ENCODE measurements at regions not wholly inside any gene's neighbourhood (a gene's known extent, or its start where the extent isn't known, plus 50 kb on each side); places are given as distances from the start of the nearest gene placed in this dataset.
"Not testable (repeated sequence)": the region's sequence is repeated elsewhere in the genome, so short reads cannot be mapped to it uniquely, and the experiment has no call there.

DNA sequence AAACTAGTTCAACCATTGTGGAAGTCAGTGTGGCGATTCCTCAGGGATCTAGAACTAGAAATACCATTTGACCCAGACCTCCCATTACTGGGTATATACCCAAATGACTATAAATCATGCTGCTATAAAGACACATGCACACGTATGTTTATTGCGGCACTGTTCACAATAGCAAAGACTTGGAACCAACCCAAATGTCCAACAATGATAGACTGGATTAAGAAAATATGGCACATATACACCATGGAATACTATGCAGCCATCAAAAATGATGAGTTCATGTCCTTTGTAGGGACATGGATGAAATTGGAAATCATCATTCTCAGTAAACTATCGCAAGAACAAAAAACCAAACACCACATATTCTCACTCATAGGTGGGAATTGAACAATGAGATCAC is 754.7 kb upstream of the ADGRB3 start:
- TF ChIP-seq, protein P1, sequence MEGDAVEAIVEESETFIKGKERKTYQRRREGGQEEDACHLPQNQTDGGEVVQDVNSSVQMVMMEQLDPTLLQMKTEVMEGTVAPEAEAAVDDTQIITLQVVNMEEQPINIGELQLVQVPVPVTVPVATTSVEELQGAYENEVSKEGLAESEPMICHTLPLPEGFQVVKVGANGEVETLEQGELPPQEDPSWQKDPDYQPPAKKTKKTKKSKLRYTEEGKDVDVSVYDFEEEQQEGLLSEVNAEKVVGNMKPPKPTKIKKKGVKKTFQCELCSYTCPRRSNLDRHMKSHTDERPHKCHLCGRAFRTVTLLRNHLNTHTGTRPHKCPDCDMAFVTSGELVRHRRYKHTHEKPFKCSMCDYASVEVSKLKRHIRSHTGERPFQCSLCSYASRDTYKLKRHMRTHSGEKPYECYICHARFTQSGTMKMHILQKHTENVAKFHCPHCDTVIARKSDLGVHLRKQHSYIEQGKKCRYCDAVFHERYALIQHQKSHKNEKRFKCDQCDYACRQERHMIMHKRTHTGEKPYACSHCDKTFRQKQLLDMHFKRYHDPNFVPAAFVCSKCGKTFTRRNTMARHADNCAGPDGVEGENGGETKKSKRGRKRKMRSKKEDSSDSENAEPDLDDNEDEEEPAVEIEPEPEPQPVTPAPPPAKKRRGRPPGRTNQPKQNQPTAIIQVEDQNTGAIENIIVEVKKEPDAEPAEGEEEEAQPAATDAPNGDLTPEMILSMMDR (IDR thresholded peaks at IDR 0.05; ENCODE audit: borderline replicate concordance, extremely low read depth, low read length, poor library complexity, severe bottlenecking): not testable (repeated sequence)
- not testable (repeated sequence) for TF ChIP-seq EZH2 (IDR thresholded peaks at IDR 0.05; ENCODE audit: borderline replicate concordance, low read depth, low read length, severe bottlenecking)
